ENCODE measurements at regions not wholly inside any gene's neighbourhood (a gene's known extent, or its start where the extent isn't known, plus 50 kb on each side); places are given as distances from the start of the nearest gene placed in this dataset.

GRCh38 chr10:63711361-63711760 is 190.2 kb downstream of the REEP3 start:
- FAIRE-seq (no peak), DNase-seq (ENCODE audit: insufficient read length) (no peak)
- no peak for TF ChIP-seq POLR2A (IDR thresholded peaks at IDR 0.05; ENCODE audit: low read depth, low read length)
- no peak for TF ChIP-seq POLR2AphosphoS5 (IDR thresholded peaks at IDR 0.05; ENCODE audit: low read depth, low read length)
- no peak for TF ChIP-seq TAF1 (IDR thresholded peaks at IDR 0.05; ENCODE audit: borderline replicate concordance, low read depth, low read length)

- TF ChIP-seq POLR2A (IDR thresholded peaks at IDR 0.05; ENCODE audit: low read depth, low read length) (no peak), TAF1 (IDR thresholded peaks at IDR 0.05; ENCODE audit: borderline replicate concordance, low read depth, low read length) (no peak), POLR2AphosphoS5 (IDR thresholded peaks at IDR 0.05; ENCODE audit: low read depth, low read length) (no peak)
- FAIRE-seq (no peak), DNase-seq (ENCODE audit: insufficient read length) (no peak)
These were observed 190.9 kb downstream of the REEP3 start for GRCh38 chr10:63711867-63712716.

GRCh38 chr10:63712717-63713115 is 191.5 kb downstream of the REEP3 start:
- no peak for DNase-seq (ENCODE audit: insufficient read length)
- FAIRE-seq, result no peak
- TF ChIP-seq TAF1 (IDR thresholded peaks at IDR 0.05; ENCODE audit: borderline replicate concordance, low read depth, low read length), result no peak
- no peak for TF ChIP-seq POLR2A (IDR thresholded peaks at IDR 0.05; ENCODE audit: low read depth, low read length)
- TF ChIP-seq POLR2AphosphoS5 (IDR thresholded peaks at IDR 0.05; ENCODE audit: low read depth, low read length), result no peak

GRCh38 chr10:63713191-63714144 is 192.3 kb downstream of the REEP3 start:
- FAIRE-seq, result no peak
- no peak for TF ChIP-seq POLR2A (IDR thresholded peaks at IDR 0.05; ENCODE audit: low read depth, low read length)
- no peak for TF ChIP-seq TAF1 (IDR thresholded peaks at IDR 0.05; ENCODE audit: borderline replicate concordance, low read depth, low read length)
- TF ChIP-seq POLR2AphosphoS5 (IDR thresholded peaks at IDR 0.05; ENCODE audit: low read depth, low read length), result no peak
- no peak for DNase-seq (ENCODE audit: insufficient read length)

GRCh38 chr10:63716016-63716580 is 194.9 kb downstream of the REEP3 start:
- FAIRE-seq (no peak), DNase-seq (ENCODE audit: insufficient read length) (no peak)
- TF ChIP-seq POLR2AphosphoS5 (IDR thresholded peaks at IDR 0.05; ENCODE audit: low read depth, low read length) (no peak), TAF1 (IDR thresholded peaks at IDR 0.05; ENCODE audit: borderline replicate concordance, low read depth, low read length) (no peak), POLR2A (IDR thresholded peaks at IDR 0.05; ENCODE audit: low read depth, low read length) (no peak)

GRCh38 chr10:63717027-63717715 is 196.0 kb downstream of the REEP3 start:
- TF ChIP-seq TAF1 (IDR thresholded peaks at IDR 0.05; ENCODE audit: borderline replicate concordance, low read depth, low read length) (no peak), POLR2A (IDR thresholded peaks at IDR 0.05; ENCODE audit: low read depth, low read length) (no peak), POLR2AphosphoS5 (IDR thresholded peaks at IDR 0.05; ENCODE audit: low read depth, low read length) (no peak)
- DNase-seq (ENCODE audit: insufficient read length) (no peak), FAIRE-seq (no peak)

- DNase-seq (ENCODE audit: insufficient read length), result no peak
- FAIRE-seq, result no peak
- TF ChIP-seq TAF1 (IDR thresholded peaks at IDR 0.05; ENCODE audit: borderline replicate concordance, low read depth, low read length) (no peak), POLR2A (IDR thresholded peaks at IDR 0.05; ENCODE audit: low read depth, low read length) (no peak), POLR2AphosphoS5 (IDR thresholded peaks at IDR 0.05; ENCODE audit: low read depth, low read length) (no peak)
These were observed 196.8 kb downstream of the REEP3 start for GRCh38 chr10:63718006-63718405.

- no peak for FAIRE-seq
These were observed 197.2 kb downstream of the REEP3 start for GRCh38 chr10:63718421-63718820.

GRCh38 chr10:63719226-63719856 is 198.1 kb downstream of the REEP3 start:
- TF ChIP-seq POLR2AphosphoS5 (IDR thresholded peaks at IDR 0.05; ENCODE audit: low read depth, low read length) (no peak), POLR2A (IDR thresholded peaks at IDR 0.05; ENCODE audit: low read depth, low read length) (no peak), TAF1 (IDR thresholded peaks at IDR 0.05; ENCODE audit: borderline replicate concordance, low read depth, low read length) (no peak)
- no peak for FAIRE-seq
- no peak for DNase-seq (ENCODE audit: insufficient read length)

More at GRCh38 chr10:63718421-63718820, 197.2 kb downstream of the REEP3 start:
- no peak for DNase-seq (ENCODE audit: insufficient read length)
- TF ChIP-seq TAF1 (IDR thresholded peaks at IDR 0.05; ENCODE audit: borderline replicate concordance, low read depth, low read length) (no peak), POLR2A (IDR thresholded peaks at IDR 0.05; ENCODE audit: low read depth, low read length) (no peak), POLR2AphosphoS5 (IDR thresholded peaks at IDR 0.05; ENCODE audit: low read depth, low read length) (no peak)

- TF ChIP-seq POLR2A (IDR thresholded peaks at IDR 0.05; ENCODE audit: low read depth, low read length), result no peak
- no peak for TF ChIP-seq TAF1 (IDR thresholded peaks at IDR 0.05; ENCODE audit: borderline replicate concordance, low read depth, low read length)
- FAIRE-seq (peak; percentile 67), DNase-seq (ENCODE audit: insufficient read length) (no peak)
These were observed 198.9 kb downstream of the REEP3 start for GRCh38 chr10:63720072-63720537.

Data from GM12892 (cell line).